ENCODE measurements at regions not wholly inside any gene's neighbourhood (a gene's known extent, or its start where the extent isn't known, plus 50 kb on each side); places are given as distances from the start of the nearest gene placed in this dataset.

DNA sequence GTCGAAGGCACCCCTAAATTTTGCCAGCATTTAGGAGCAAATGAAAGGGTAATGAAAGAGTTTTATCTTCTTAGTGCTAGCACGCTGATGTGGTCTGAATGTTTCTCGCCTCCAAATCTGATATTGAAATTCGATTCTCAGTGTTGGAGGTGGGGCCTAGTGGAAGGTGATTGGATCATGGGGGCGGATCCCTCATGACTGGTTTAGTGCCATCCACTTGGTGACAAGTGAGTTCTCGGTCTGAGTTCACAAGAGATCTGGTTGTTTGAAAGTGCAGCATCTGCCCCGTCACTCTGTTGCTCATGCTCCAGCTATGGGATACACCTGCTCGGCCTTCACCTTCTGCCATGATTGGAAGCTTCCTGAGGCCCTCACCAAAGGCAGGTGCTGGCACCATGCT lies 75.1 kb upstream of the ZBTB40 start:
- no peak for DNase-seq (ENCODE audit: low spot score)

DNA sequence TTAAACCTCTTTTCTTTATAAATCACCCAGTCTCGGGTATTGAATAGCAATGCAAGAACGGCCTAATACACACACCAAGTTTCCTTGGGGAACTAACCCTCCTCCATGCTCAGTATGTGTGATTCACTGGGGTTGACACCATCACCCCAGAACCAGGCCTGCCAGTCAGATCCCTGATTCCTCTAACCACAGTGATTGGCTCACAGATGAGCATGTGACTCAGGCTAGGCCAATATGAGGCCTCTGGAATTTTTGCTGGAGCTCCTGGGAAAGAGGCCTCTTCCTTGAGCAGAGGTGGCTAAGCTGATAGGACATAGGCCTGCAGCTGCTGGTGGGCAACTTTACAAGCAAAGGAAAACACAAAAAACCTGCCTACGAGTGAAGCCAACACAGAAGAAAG lies 74.7 kb upstream of the ZBTB40 start:
- no peak for DNase-seq (ENCODE audit: low spot score)

DNA sequence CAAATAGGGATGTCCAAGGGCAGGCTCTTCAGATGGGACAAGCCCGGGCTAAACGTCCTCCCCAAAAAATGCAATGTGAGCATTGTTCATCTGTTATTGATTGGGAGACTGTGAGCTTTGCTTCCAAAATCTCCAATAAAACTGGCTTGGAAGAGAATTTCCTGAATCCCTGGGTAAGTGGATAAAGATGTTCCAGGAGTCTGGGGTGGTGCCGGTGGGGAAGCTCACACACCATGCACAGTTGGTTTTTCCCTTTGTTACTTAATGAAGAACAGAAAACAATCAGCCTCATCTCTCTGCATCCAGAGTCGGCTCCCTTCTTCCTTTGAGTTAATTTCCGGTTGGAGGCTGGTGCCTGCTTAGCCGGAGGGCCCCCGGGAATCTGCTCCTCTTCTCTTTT lies 72.1 kb upstream of the ZBTB40 start:
- DNase-seq (ENCODE audit: low spot score): no peak

DNA sequence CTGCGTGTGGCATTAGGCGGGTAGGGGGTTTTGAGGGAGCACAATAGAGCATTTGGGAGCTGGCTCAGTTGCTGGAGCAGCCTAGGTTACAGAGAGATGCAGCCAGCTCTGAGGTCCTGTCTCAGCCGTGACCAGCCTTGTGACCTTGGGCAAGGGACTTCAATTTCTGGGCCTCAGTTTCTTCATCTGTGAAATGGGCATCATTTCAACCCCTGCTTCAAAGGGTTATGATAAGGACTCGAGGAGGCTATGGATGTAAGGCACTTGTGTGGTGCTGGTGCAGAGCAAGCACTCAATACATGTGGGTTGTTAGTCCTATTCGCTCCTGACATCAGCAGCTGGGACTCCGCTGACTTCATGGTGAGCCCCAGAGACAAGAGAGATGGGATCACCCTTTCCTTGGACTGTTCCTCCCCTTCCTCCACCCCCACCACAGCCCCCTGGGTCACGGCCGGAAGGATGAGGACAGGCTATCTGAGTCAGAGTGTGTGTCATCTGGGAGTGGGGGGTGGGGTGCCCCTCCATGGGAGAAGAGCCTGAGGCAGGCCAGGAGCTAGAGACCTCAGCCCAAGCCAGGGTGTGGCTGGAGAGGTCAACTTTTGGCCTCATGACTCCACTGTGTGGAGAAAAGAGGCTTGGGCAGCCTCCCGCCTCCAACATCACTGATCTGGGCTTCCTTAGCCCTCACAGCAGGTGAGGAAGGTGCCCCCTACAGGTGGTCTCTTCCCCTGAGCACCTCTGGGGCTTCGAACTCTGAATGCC lies 71.4 kb upstream of the ZBTB40 start:
- DNase-seq (ENCODE audit: low spot score): no peak

DNA sequence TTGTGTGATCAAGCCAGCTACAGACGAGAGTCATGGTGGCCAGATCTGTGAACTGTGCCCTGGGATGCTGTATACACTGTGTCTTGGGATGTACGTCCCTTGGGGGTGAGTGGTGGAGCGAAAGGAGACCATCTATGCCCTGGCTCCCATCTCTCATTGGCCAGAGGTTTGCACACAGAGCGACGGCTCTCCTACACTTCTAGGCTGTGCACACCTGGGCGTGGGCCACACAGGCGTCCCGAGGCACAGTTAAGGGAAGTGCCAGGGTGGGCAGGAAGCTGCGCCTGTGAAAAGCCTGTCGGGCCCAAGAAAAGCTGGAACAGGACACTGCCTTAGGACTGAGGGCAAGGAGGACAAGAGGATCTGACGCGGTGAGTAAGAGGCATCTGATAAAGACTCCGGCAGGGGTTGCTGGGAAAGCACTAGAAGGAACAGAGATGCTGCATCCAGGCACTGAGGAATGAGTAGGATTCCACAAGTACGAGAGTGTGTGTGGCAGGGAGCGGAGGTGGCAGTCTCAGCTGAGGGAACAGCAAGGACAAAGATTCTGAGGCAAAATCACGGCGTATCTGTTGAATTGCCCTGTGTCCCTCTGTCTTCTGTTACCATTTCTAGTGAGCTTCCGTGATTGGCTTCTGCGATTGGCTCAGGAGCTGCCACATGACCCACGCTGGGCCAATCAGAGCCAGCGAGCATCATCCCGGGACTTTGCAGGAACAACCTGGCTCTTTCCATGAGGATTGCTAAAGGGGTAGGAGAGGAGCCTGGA lies 67.9 kb upstream of the ZBTB40 start:
- DNase-seq (ENCODE audit: low spot score): no peak

DNA sequence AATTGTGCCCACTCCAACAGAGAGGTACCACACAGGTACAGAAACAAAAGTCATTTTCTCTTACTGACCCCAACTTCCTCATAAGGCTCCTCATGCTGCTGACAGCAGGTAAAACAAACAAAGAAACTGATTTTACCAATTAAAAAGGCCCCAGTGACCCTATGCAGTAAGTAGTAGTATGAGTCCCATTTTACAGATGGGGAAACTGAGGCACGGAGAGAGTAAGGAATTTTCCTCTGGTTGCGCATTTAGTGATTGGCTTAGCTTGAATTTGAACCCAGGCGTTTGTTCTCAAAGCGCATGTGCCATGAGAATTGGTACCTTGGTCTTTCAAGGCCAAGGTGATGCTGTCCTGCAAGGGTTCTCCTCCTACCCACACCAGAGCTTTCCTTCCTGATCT lies 66.1 kb upstream of the ZBTB40 start:
- no peak for DNase-seq (ENCODE audit: low spot score)

DNA sequence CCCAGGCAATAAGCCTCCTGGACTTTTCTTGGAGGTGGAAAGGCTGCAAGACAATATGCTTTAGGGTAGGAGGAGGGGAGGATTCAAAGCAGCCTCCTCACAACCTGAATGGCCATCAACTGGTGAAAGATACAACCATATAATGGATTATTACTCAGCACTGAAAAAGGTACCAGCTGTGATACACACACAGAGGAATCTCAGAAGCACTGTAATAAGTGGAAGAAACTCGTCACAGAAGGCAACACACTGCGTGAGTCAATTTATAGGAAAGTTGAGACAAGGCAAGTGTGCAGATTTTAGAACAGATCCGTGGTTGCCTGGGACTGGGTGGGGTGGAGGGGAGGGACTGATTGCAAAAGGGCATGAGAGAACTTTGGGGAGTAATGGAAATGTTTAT lies 64.9 kb upstream of the ZBTB40 start:
- no peak for DNase-seq (ENCODE audit: low spot score)

DNA sequence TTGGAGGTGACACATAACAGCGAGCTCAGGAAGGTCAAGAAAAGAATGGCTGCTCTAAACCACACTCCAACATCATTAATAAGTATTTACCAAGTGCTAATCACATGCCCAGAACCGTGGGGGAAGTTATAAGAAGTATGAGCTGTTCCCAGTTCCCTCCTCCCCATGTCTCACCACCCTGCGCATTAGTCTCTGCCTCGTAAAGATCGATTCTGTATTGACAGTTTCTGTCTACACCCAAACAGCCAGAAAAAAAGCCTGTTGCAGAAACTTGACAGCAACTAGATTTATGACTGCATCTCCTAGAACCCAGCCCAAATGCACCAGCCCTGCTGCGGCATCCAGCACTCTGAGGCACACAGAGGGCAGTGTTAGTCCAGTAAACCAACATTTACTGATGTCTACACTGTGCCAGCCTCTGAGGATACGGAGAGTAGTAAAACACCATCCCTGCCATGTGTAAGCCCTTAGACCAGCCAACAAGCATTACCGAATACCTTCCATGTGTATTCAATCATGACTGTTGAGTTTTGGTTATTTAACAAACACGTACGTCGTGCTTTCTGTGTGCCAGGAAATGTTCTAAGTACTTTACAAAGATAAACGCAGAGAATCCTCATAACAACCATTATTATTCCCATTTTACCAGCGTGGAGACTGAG lies 63.6 kb upstream of the ZBTB40 start:
- no peak for DNase-seq (ENCODE audit: low spot score)

DNA sequence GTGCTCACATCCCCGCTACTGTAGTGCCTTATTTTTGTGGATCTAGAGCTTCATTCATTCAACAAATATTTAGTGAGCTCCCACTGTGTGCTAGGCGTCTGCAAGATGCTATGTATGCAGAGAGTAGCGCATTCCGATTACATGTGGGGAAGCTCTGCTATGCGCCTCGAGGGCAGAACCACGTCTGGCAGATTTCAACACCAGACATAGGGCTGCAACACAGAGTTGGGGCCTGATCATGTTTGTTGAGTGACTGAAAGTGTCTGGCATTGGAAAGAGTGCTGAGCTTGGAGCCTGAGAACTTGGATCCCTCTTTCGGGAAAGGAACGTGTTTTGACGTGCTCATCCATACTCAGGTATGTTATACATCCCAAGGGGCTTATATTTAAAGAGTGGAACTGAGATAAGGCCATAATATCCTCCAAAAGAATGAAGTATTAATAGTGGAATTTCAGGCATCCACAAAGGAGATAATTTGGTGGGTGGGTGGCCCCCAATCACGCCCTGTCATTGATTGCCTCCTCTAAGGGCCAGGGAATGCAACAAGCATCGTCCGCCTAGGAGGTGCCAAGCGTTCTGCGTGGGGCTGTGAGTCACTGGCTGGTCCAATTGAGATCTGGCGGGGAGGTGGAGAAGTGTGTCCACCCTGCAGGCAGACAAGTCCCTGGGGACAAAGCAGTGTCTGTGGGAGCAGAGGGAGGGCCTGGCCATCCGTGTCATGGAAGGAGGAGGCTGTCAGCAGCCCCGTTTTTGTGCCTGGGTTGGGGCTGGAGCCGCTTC lies 62.8 kb upstream of the ZBTB40 start:
- no peak for DNase-seq (ENCODE audit: low spot score)

DNA sequence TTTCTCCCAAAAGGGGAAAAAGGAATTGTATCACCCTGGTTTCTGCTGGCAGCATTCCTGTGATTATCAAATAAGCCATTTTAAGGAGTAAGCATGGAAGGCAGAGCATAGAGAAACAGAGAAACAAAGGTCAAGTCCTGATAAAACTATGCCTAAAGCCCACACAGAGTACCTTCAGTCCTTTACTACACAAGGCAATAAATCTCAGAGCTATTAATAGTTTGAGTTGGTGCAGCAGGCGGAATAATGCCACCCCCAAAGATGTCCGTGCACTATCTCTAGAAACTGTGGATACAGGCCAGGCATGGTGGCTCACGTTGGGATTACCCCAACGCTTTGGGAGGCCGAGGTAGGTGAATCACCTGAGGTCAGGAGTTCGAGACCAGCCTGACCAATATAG lies 58.1 kb upstream of the ZBTB40 start:
- DNase-seq (ENCODE audit: low spot score): no peak

DNA sequence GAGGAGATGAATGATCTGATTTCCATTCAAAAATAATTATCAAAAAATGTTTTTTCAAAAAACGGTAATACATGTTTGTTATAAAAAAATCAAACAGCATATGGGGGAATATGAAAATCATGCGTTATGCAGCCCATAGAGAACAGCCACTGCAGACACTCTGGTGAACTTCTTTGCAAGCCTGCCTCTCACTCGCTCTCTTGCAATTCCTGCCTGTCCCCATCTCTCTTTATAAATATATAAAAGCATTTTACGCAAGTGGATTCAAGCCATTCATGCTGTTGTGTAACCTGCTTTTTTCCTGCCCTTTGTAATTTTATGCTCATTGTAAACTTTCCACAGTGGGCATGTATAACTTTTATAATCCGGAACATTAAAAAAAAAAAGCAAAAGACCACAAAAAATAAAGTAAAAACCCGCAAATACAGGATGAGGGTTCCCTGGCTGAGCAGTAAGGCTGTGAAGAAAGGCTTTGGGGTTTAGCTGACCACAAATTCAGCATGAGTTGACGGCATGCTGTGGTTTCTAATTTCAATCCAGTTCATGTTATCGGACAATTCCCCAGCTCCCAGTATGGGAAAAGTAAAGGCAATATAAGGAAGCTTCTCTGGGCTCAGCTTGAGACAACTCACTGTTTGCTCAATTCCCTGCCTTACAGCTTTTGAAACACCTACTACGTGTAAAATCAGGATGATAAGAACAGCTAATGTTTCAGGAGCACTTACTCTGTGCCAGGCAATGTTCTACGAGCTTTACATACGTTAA lies 52.8 kb upstream of the ZBTB40 start:
- DNase-seq (ENCODE audit: low spot score): no peak

DNA sequence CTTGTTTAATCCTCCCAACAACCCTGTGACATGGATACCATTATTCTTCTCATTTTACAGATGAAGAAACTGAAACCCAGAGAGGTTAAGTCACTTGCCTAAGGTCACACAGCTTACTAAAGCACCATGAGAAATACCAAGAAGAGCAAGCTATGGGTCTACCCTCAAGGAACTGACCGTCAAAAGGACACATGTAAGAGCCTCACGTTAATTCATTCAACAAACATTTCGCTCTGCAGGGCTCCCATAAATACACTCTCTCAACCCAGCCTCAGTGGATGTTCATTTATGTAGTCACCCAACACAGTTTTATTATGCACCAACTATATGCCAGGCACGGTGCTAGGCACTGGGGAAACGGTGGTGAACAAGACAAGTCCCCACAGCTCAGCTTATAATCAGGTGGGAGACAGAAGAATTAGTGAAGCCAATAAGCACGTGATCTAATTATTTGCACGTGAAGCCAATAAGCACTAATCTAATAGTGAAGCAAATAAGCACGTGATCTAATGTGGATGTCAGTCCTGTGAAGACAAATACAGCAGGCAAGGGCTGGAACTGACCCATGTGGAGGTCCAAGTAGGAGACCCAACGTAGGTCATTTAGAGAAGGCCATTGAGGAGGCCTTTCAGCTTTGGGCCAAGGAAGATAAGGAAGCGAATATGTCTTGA lies 52.1 kb upstream of the ZBTB40 start:
- no peak for DNase-seq (ENCODE audit: low spot score)

All from left forelimb (tissue), 1 donor.